ENCODE measurements at regions not wholly inside any gene's neighbourhood (a gene's known extent, or its start where the extent isn't known, plus 50 kb on each side); places are given as distances from the start of the nearest gene placed in this dataset.

GRCh38 chr15:98386561-98386960 is 261.8 kb upstream of the IGF1R start:
- TF ChIP-seq CTCF (IDR thresholded peaks at IDR 0.05) (no peak), EZH2 (IDR thresholded peaks at IDR 0.05; ENCODE audit: borderline replicate concordance, insufficient read depth, low read depth, low read length, poor library complexity, severe bottlenecking) (no peak)
